ENCODE measurements at regions not wholly inside any gene's neighbourhood (a gene's known extent, or its start where the extent isn't known, plus 50 kb on each side); places are given as distances from the start of the nearest gene placed in this dataset.

DNA sequence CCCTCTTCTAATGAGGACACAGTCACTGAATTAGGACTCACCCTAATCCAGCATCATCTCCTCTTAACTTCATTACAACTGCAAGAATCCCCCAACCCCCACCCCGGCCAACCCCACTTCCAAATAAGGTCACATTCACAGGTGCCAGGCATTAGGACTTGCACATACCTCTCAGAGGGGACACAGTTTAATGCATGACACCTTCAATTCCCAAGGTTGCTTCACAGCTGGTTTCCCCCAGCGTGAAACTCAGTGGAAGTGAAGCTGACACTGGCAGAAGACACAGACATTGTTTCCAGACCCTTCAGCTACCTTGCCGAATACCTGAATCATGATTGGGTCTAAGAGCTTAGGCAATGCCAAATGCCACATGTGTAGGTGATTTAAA lies 217.0 kb upstream of the DYNLRB2 start:
- no peak for TF ChIP-seq POLR2A (IDR thresholded peaks at IDR 0.05)
- TF ChIP-seq, protein P1, sequence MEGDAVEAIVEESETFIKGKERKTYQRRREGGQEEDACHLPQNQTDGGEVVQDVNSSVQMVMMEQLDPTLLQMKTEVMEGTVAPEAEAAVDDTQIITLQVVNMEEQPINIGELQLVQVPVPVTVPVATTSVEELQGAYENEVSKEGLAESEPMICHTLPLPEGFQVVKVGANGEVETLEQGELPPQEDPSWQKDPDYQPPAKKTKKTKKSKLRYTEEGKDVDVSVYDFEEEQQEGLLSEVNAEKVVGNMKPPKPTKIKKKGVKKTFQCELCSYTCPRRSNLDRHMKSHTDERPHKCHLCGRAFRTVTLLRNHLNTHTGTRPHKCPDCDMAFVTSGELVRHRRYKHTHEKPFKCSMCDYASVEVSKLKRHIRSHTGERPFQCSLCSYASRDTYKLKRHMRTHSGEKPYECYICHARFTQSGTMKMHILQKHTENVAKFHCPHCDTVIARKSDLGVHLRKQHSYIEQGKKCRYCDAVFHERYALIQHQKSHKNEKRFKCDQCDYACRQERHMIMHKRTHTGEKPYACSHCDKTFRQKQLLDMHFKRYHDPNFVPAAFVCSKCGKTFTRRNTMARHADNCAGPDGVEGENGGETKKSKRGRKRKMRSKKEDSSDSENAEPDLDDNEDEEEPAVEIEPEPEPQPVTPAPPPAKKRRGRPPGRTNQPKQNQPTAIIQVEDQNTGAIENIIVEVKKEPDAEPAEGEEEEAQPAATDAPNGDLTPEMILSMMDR (IDR thresholded peaks at IDR 0.05): no peak
- intact Hi-C loops (cut with DNase I; ENCODE audit: low total_unique reads): no loop called here
- H3K4me3 ChIP-seq (ENCODE audit: low read depth, poor library complexity, severe bottlenecking): no peak overlapping the region
- 67 to 84% methylated on average over 3 of the region's 3 CpGs for WGBS, 2 donors
- no peak for DNase-seq (ENCODE audit: low spot score in 2 of 2)

GRCh38 chr16:80323187-80323807 lies 217.5 kb upstream of the DYNLRB2 start:
- DNase-seq (ENCODE audit: low spot score in 2 of 2): no peak
- 88 to 92% methylated on average over 13 of the region's 13 CpGs for WGBS, 2 donors
- intact Hi-C loops (cut with DNase I; ENCODE audit: low total_unique reads): no loop called here

DNA sequence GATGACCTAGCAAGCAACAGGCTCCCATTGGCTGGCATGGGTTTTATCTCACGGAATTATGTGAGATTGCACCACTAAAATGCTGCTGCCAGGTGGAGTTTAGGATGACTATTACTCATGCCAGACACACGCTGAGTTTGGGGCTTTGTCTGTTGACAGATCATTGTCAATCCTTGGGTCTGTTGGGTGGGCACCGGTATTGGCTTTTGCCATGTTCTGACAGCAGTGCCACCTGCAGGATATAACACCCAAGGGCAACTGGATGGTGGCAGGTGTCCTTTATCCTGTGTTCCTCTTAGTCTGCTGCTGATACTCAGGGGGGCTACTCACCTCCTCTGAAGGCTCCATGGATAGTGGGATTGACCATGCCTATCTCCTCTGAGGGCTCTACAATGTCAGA lies 221.6 kb upstream of the DYNLRB2 start:
- TF ChIP-seq POLR2A (IDR thresholded peaks at IDR 0.05): no peak
- WGBS, 2 donors: 74 to 82% methylated on average over 3 of the region's 3 CpGs
- H3K4me3 ChIP-seq (ENCODE audit: low read depth, poor library complexity, severe bottlenecking): no peak overlapping the region
- intact Hi-C loops (cut with DNase I; ENCODE audit: low total_unique reads): no loop called here
- DNase-seq (ENCODE audit: low spot score in 2 of 2): no peak

More at GRCh38 chr16:80323187-80323807, 217.5 kb upstream of the DYNLRB2 start:
- TF ChIP-seq, protein P1 (IDR thresholded peaks at IDR 0.05): no peak
- no peak for TF ChIP-seq POLR2A (IDR thresholded peaks at IDR 0.05)
- H3K4me3 ChIP-seq (ENCODE audit: low read depth, poor library complexity, severe bottlenecking): no peak overlapping the region

DNA sequence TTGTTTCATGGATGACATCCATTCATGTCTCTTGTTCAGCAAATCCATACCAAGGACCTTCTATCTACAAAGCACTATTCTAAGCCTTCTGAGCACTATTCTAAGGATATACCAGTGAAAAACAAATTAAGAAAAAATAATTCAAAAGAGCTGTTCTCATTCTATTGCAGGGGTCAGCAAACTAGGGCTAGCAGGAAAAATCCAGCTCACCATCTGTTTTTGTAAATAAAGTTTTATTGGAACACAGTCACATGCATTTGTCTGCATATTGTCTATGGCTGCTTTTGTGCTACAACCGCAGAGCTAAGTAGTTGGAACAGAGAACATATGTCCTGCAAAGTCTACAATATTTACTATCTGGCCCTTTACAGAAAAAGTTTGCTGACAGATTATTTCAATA lies 222.7 kb upstream of the DYNLRB2 start:
- TF ChIP-seq, protein P1 (IDR thresholded peaks at IDR 0.05): no peak
- no peak for TF ChIP-seq POLR2A (IDR thresholded peaks at IDR 0.05)
- no peak overlapping the region for H3K4me3 ChIP-seq (ENCODE audit: low read depth, poor library complexity, severe bottlenecking)
- no peak for DNase-seq (ENCODE audit: low spot score in 2 of 2)
- intact Hi-C loops (cut with DNase I; ENCODE audit: low total_unique reads): no loop called here
- WGBS, 2 donors: 97 to 100% methylated on average over 1 of the region's 1 CpG

DNA sequence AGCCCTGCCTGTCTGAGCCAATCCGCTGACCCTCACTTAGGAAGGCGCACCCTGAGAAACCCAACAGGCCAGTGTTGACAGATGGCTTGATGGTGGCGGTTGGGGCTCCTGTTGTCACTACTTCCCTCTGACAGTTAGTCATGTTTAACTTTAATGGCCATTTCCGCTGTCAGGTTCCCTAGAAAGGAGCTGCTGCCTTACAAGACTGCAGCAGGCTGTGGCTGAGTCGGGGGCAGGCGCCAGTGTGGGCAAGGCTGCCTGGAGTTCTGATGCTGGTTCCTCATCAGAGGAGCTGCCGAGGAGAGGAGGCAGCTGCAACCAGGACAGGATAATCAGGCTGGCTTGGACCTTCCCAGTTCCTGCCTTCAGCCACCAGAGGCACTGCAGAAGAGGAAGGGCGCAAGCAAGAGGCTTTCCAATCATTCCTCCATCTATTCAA lies 223.2 kb upstream of the DYNLRB2 start:
- H3K4me3 ChIP-seq (ENCODE audit: low read depth, poor library complexity, severe bottlenecking): no peak overlapping the region
- no peak for TF ChIP-seq POLR2A (IDR thresholded peaks at IDR 0.05)
- TF ChIP-seq, protein P1 (IDR thresholded peaks at IDR 0.05): no peak
- 91 to 92% methylated on average over 7 to 8 of the region's 8 CpGs for WGBS, 2 donors
- intact Hi-C loops (cut with DNase I; ENCODE audit: low total_unique reads): no loop called here
- no peak for DNase-seq (ENCODE audit: low spot score in 2 of 2)

DNA sequence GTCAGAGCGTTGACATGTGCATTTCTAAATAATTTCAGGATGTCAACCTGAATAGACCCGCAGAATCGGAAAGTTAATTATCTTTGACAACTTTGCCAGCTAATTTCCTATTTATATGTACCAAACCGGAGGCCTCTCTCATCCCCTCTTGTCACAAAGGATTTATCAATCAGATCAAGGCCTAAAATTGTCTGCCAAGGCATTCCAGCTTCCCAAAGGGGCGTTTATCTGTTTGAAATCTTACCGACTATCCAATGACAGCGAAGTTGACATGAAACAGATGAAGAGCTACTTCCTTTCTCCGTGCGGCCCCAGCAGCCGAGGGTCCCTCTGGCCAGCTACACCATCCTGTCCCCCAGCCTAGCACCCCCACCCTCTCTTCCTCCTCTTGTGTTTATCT lies 223.7 kb upstream of the DYNLRB2 start:
- intact Hi-C loops (cut with DNase I; ENCODE audit: low total_unique reads): no loop called here
- DNase-seq (ENCODE audit: low spot score in 2 of 2): no peak
- no peak overlapping the region for H3K4me3 ChIP-seq (ENCODE audit: low read depth, poor library complexity, severe bottlenecking)
- TF ChIP-seq POLR2A (IDR thresholded peaks at IDR 0.05): no peak
- TF ChIP-seq, protein P1 (IDR thresholded peaks at IDR 0.05): no peak
- 68 to 84% methylated on average over 10 of the region's 10 CpGs for WGBS, 2 donors

All from lower leg skin (tissue), 4 donors.